ENCODE measurements at regions not wholly inside any gene's neighbourhood (a gene's known extent, or its start where the extent isn't known, plus 50 kb on each side); places are given as distances from the start of the nearest gene placed in this dataset.
"Not testable (repeated sequence)": the region's sequence is repeated elsewhere in the genome, so short reads cannot be mapped to it uniquely, and the experiment has no call there.

DNA sequence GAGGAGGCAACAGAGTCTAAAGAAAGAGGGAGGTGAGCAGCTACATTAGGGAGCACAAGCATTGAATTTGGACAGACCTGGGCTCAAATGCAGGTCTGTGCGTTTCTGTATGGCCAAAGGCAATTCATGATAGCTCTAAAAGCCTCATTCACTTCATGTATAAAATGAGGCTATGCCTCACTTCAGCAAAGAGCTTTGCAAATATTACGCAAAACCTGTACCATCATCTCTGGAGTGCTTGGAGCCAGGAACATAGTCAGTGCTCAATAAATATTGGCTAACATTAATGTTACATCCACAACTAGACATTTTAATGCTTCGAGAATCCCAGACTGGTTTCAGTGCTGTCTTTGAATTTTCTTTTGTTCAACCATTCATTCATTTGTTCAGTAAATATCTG lies 254.7 kb upstream of the CDH11 start:
- Histone ChIP-seq H3K27ac (ENCODE audit: low read depth in 1 of 2, low read length in 1 of 2) (no peak overlapping the region), H3K4me1 (ENCODE audit: control insufficient read depth in 2 of 2, insufficient read depth in 2 of 2, low read length in 2 of 2) (no peaks in the 10 kb centered on the region), H3K4me3 (ENCODE audit: low read length in 2 of 2) (no peak overlapping the region)

DNA sequence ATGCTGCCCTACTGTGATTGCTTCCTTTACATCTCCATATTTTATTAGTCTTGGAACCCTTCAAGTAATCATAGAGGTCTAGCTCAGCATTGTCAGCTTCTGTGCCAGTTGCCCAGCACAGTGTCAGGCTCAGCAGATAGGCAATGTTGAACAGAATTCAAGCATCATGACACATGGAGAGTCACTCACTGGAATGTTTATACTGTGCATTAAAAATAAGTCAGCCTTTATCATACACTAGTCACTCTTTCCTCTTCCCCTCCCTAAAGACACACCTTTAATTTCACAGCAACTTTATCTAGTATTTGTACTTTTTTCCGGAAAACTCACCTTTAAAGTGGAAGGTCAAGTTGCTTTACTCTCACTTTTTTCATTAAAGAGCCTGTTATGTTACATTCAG lies 253.8 kb upstream of the CDH11 start:
- Histone ChIP-seq H3K27me3 (ENCODE audit: control insufficient read depth in 2 of 2, insufficient read depth in 1 of 2, low read length in 1 of 2) (no peaks in the 10 kb centered on the region), H3K36me3 (ENCODE audit: control insufficient read depth in 2 of 2, insufficient read depth in 2 of 2, low read length in 1 of 2) (no peaks in the 10 kb centered on the region), H3K4me1 (ENCODE audit: control insufficient read depth in 2 of 2, insufficient read depth in 2 of 2, low read length in 2 of 2) (no peaks in the 10 kb centered on the region), H3K9me3 (ENCODE audit: control insufficient read depth in 2 of 2, insufficient read depth in 1 of 2, low read length in 1 of 2) (no peaks in the 10 kb centered on the region), H3K4me3 (ENCODE audit: low read length in 2 of 2) (no peak overlapping the region), H3K27ac (ENCODE audit: low read depth in 1 of 2, low read length in 1 of 2) (no peak overlapping the region)
- DNase-seq (ENCODE audit: low read depth in 6 of 9, low spot score in 9 of 9): no peak
- 92% methylated on average over 1 of the region's 1 CpG for WGBS

More for the DNA sequence above, 254.7 kb upstream of the CDH11 start:
- 96% methylated on average over 3 of the region's 3 CpGs for WGBS
- DNase-seq (ENCODE audit: low read depth in 6 of 9, low spot score in 9 of 9): no peak
- no peaks in the 10 kb centered on the region for H3K36me3 ChIP-seq (ENCODE audit: control insufficient read depth in 2 of 2, insufficient read depth in 2 of 2, low read length in 1 of 2)
- H3K9me3 ChIP-seq (ENCODE audit: control insufficient read depth in 2 of 2, insufficient read depth in 1 of 2, low read length in 1 of 2): no peaks in the 10 kb centered on the region
- H3K27me3 ChIP-seq (ENCODE audit: control insufficient read depth in 2 of 2, insufficient read depth in 1 of 2, low read length in 1 of 2): no peaks in the 10 kb centered on the region

DNA sequence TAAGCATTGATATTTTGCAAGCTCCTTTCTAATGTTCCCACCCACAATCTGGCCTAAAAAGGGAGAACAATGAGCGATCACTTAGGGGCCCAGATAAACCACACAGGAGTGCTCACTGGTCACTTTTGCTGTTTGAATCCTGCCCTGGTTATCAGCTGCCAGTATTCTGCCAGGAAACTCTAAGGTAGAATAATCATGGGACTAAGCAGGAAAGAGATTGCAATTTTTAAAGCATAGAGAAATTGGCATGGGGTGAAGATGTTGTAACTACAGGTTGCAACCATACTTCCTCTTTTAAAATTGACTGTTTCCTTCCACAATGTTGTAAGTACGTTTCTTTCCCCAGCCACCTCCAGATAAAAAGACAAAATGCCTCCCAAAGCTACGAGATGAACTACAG lies 251.2 kb upstream of the CDH11 start:
- H3K27ac ChIP-seq (ENCODE audit: low read depth in 1 of 2, low read length in 1 of 2): no peak overlapping the region
- WGBS: 8% methylated on average over 3 of the region's 3 CpGs
- H3K9me3 ChIP-seq (ENCODE audit: control insufficient read depth in 2 of 2, insufficient read depth in 1 of 2, low read length in 1 of 2): no peaks in the 10 kb centered on the region
- no peaks in the 10 kb centered on the region for H3K36me3 ChIP-seq (ENCODE audit: control insufficient read depth in 2 of 2, insufficient read depth in 2 of 2, low read length in 1 of 2)
- no peaks in the 10 kb centered on the region for H3K27me3 ChIP-seq (ENCODE audit: control insufficient read depth in 2 of 2, insufficient read depth in 1 of 2, low read length in 1 of 2)
- no peaks in the 10 kb centered on the region for H3K4me1 ChIP-seq (ENCODE audit: control insufficient read depth in 2 of 2, insufficient read depth in 2 of 2, low read length in 2 of 2)
- no peak overlapping the region for H3K4me3 ChIP-seq (ENCODE audit: low read length in 2 of 2)
- DNase-seq (ENCODE audit: low read depth in 6 of 9, low spot score in 9 of 9): no peak

GRCh38 chr16:65372171-65372570 lies 250.3 kb upstream of the CDH11 start:
- Histone ChIP-seq H3K27ac (ENCODE audit: low read depth in 1 of 2, low read length in 1 of 2) (no peak overlapping the region), H3K9me3 (ENCODE audit: control insufficient read depth in 2 of 2, insufficient read depth in 1 of 2, low read length in 1 of 2) (no peaks in the 10 kb centered on the region), H3K4me3 (ENCODE audit: low read length in 2 of 2) (no peak overlapping the region), H3K27me3 (ENCODE audit: control insufficient read depth in 2 of 2, insufficient read depth in 1 of 2, low read length in 1 of 2) (no peaks in the 10 kb centered on the region), H3K36me3 (ENCODE audit: control insufficient read depth in 2 of 2, insufficient read depth in 2 of 2, low read length in 1 of 2) (no peaks in the 10 kb centered on the region), H3K4me1 (ENCODE audit: control insufficient read depth in 2 of 2, insufficient read depth in 2 of 2, low read length in 2 of 2) (no peaks in the 10 kb centered on the region)
- DNase-seq (ENCODE audit: low read depth in 6 of 9, low spot score in 9 of 9): no peak

- Histone ChIP-seq H3K36me3 (ENCODE audit: control insufficient read depth in 2 of 2, insufficient read depth in 2 of 2, low read length in 1 of 2) (no peaks in the 10 kb centered on the region), H3K27me3 (ENCODE audit: control insufficient read depth in 2 of 2, insufficient read depth in 1 of 2, low read length in 1 of 2) (no peaks in the 10 kb centered on the region), H3K27ac (ENCODE audit: low read depth in 1 of 2, low read length in 1 of 2) (no peak overlapping the region), H3K4me1 (ENCODE audit: control insufficient read depth in 2 of 2, insufficient read depth in 2 of 2, low read length in 2 of 2) (no peaks in the 10 kb centered on the region), H3K9me3 (ENCODE audit: control insufficient read depth in 2 of 2, insufficient read depth in 1 of 2, low read length in 1 of 2) (no peaks in the 10 kb centered on the region), H3K4me3 (ENCODE audit: low read length in 2 of 2) (no peak overlapping the region)
- WGBS: 88% methylated on average over 9 of the region's 9 CpGs
- no peak for DNase-seq (ENCODE audit: low read depth in 6 of 9, low spot score in 9 of 9)
Observed at GRCh38 chr16:65365732-65366715, 244.2 kb upstream of the CDH11 start.

DNA sequence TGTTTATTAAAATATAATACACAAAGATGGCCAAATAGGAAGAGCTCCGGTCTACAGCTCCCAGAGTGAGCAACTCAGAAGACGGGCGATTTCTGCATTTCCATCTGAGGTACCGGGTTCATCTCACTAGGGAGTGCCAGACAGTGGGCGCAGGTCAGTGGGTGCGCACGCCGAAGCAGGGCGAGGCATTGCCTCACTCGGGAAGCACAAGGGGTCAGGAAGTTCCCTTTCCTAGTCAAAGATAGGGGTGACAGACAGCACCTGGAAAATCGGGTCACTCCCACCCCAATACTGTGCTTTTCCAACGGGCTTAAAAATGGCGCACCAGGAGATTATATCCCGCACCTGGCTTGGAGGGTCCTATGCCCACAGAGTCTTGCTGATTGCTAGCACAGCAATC lies 234.9 kb upstream of the CDH11 start:
- H3K4me3 ChIP-seq (ENCODE audit: low read length in 2 of 2); H3K36me3 ChIP-seq (ENCODE audit: control insufficient read depth in 2 of 2, insufficient read depth in 2 of 2, low read length in 1 of 2); H3K27me3 ChIP-seq (ENCODE audit: control insufficient read depth in 2 of 2, insufficient read depth in 1 of 2, low read length in 1 of 2); H3K4me1 ChIP-seq (ENCODE audit: control insufficient read depth in 2 of 2, insufficient read depth in 2 of 2, low read length in 2 of 2); H3K9me3 ChIP-seq (ENCODE audit: control insufficient read depth in 2 of 2, insufficient read depth in 1 of 2, low read length in 1 of 2); DNase-seq (ENCODE audit: low read depth in 6 of 9, low spot score in 9 of 9); H3K27ac ChIP-seq (ENCODE audit: low read depth in 1 of 2, low read length in 1 of 2): not testable (repeated sequence)
- 97% methylated on average over 14 of the region's 14 CpGs for whole genome bisulfite sequencing

DNA sequence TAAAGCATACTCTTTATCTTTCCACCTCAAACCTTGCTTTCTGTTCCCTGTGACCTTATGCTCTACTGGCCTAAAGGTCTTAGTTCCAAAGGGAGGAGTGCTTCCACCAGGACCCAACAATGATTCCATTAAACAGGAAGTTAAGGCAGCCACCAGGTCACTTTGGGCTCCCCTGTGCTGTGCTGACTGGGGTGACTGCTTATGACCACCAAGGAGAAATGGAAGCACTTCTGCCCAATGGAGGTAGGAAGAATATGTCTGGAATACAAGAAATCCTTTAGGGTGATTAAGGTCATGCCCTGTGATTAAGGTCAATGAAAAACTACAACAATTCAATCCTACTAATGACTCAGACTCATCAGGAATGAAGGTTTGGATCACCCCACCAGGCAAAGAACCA lies 233.8 kb upstream of the CDH11 start:
- no peaks in the 10 kb centered on the region for H3K27me3 ChIP-seq (ENCODE audit: control insufficient read depth in 2 of 2, insufficient read depth in 1 of 2, low read length in 1 of 2)
- H3K27ac ChIP-seq (ENCODE audit: low read depth in 1 of 2, low read length in 1 of 2): no peak overlapping the region
- no peaks in the 10 kb centered on the region for H3K36me3 ChIP-seq (ENCODE audit: control insufficient read depth in 2 of 2, insufficient read depth in 2 of 2, low read length in 1 of 2)
- H3K9me3 ChIP-seq (ENCODE audit: control insufficient read depth in 2 of 2, insufficient read depth in 1 of 2, low read length in 1 of 2): no peaks in the 10 kb centered on the region
- no peaks in the 10 kb centered on the region for H3K4me1 ChIP-seq (ENCODE audit: control insufficient read depth in 2 of 2, insufficient read depth in 2 of 2, low read length in 2 of 2)
- H3K4me3 ChIP-seq (ENCODE audit: low read length in 2 of 2): no peak overlapping the region
- DNase-seq (ENCODE audit: low read depth in 6 of 9, low spot score in 9 of 9): no peak

DNA sequence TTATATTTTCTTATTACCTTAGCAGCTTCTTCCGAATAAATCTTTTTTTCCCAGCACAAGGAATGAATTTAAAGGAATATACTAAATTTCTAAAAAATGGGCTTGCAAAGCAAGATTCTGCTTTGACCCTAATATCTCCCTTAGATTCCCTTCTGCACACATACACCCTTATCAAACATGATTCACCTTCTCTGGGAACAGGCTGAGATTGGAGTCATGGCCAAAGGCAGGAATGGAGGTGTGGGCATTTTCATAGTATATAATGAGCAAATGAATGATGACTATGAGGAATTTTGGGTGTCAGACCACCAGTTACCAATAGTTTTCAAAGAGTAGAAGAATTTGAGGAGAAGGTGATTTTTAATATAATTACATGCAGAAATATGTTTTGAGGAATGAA lies 231.3 kb upstream of the CDH11 start:
- WGBS: 94% methylated on average over 1 of the region's 1 CpG
- H3K4me3 ChIP-seq (ENCODE audit: low read length in 2 of 2): no peak overlapping the region
- no peaks in the 10 kb centered on the region for H3K36me3 ChIP-seq (ENCODE audit: control insufficient read depth in 2 of 2, insufficient read depth in 2 of 2, low read length in 1 of 2)

GRCh38 chr16:65349626-65350025 lies 227.8 kb upstream of the CDH11 start:
- WGBS: 84% methylated on average over 7 of the region's 7 CpGs
- H3K4me1 ChIP-seq (ENCODE audit: control insufficient read depth in 2 of 2, insufficient read depth in 2 of 2, low read length in 2 of 2): no peaks in the 10 kb centered on the region
- H3K36me3 ChIP-seq (ENCODE audit: control insufficient read depth in 2 of 2, insufficient read depth in 2 of 2, low read length in 1 of 2): no peaks in the 10 kb centered on the region
- no peak overlapping the region for H3K4me3 ChIP-seq (ENCODE audit: low read length in 2 of 2)
- no peaks in the 10 kb centered on the region for H3K9me3 ChIP-seq (ENCODE audit: control insufficient read depth in 2 of 2, insufficient read depth in 1 of 2, low read length in 1 of 2)
- H3K27ac ChIP-seq (ENCODE audit: low read depth in 1 of 2, low read length in 1 of 2): no peak overlapping the region
- no peaks in the 10 kb centered on the region for H3K27me3 ChIP-seq (ENCODE audit: control insufficient read depth in 2 of 2, insufficient read depth in 1 of 2, low read length in 1 of 2)
- no peak for DNase-seq (ENCODE audit: low read depth in 6 of 9, low spot score in 9 of 9)

More for the DNA sequence above, 231.3 kb upstream of the CDH11 start:
- Histone ChIP-seq H3K4me1 (ENCODE audit: control insufficient read depth in 2 of 2, insufficient read depth in 2 of 2, low read length in 2 of 2) (no peaks in the 10 kb centered on the region), H3K27ac (ENCODE audit: low read depth in 1 of 2, low read length in 1 of 2) (no peak overlapping the region), H3K9me3 (ENCODE audit: control insufficient read depth in 2 of 2, insufficient read depth in 1 of 2, low read length in 1 of 2) (no peaks in the 10 kb centered on the region), H3K27me3 (ENCODE audit: control insufficient read depth in 2 of 2, insufficient read depth in 1 of 2, low read length in 1 of 2) (no peaks in the 10 kb centered on the region)
- DNase-seq (ENCODE audit: low read depth in 6 of 9, low spot score in 9 of 9): no peak
